NOMO-1 treated with DMSO at 0.1 percent for 48 hours (cell line): ENCODE measurements at regions not wholly inside any gene's neighbourhood (a gene's known extent, or its start where the extent isn't known, plus 50 kb on each side); places are given as distances from the start of the nearest gene placed in this dataset.
"Not testable (repeated sequence)": the region's sequence is repeated elsewhere in the genome, so short reads cannot be mapped to it uniquely, and the experiment has no call there.

Source experiments
- DNase-seq: peaks from one replicate; lab custom pipeline; 2025; ENCODE audit not compliant: unreplicated experiment; lab: John Stamatoyannopoulos, UW

GRCh38 chr2:120513776-120514357 is 167.9 kb downstream of the INHBB start:
- no peak for DNase-seq

GRCh38 chr2:120514521-120514920 is 168.6 kb downstream of the INHBB start:
- DNase-seq, result no peak

GRCh38 chr2:120515066-120515758 is 169.3 kb downstream of the INHBB start:
- DNase-seq, result not testable (repeated sequence)

GRCh38 chr2:120515759-120516678 is 170.1 kb downstream of the INHBB start:
- DNase-seq, result no peak

- DNase-seq, result no peak
Observed at GRCh38 chr2:120516679-120517314, 170.9 kb downstream of the INHBB start.

GRCh38 chr2:120517751-120518469 is 172.0 kb downstream of the INHBB start:
- DNase-seq, result no peak

- no peak for DNase-seq
Observed at GRCh38 chr2:120518819-120519218, 172.9 kb downstream of the INHBB start.

GRCh38 chr2:120519469-120519868 is 173.5 kb downstream of the INHBB start:
- no peak for DNase-seq

GRCh38 chr2:120520454-120520853 is 174.5 kb downstream of the INHBB start:
- no peak for DNase-seq

GRCh38 chr2:120520929-120521912 is 175.3 kb downstream of the INHBB start:
- peak; percentile 25 for DNase-seq

GRCh38 chr2:120522151-120522751 is 176.3 kb downstream of the INHBB start:
- no peak for DNase-seq

- no peak for DNase-seq
Observed at GRCh38 chr2:120523766-120524165, 177.8 kb downstream of the INHBB start.

- no peak for DNase-seq
Observed at GRCh38 chr2:120524174-120524573, 178.2 kb downstream of the INHBB start.

GRCh38 chr2:120525056-120526046 is 179.4 kb downstream of the INHBB start:
- no peak for DNase-seq

GRCh38 chr2:120526047-120526562 is 180.2 kb downstream of the INHBB start:
- DNase-seq, result no peak

- no peak for DNase-seq
Observed at GRCh38 chr2:120526997-120527945, 181.3 kb downstream of the INHBB start.
